HL-60 (cell line): ENCODE measurements at regions not wholly inside any gene's neighbourhood (a gene's known extent, or its start where the extent isn't known, plus 50 kb on each side); places are given as distances from the start of the nearest gene placed in this dataset.

Experiments used
- DNase-seq, 2 experiments: peaks; one replicate each; pipeline ENCODE4 v3.0.0-alpha.2; 2010 to 2020; ENCODE audit warnings: low read depth in 1 of 2, low spot score in 1 of 2
- H3K27ac ChIP-seq: fragments of 250-450 bp; sonication (Bioruptor Pico); replicated peaks from 2 replicates; pipeline ENCODE4 v1.5.1; 2020; ENCODE audit warnings: mild to moderate bottlenecking, moderate library complexity
- H3K27me3 ChIP-seq: fragments of 250-450 bp; sonication (Bioruptor Pico); 2 replicates; pipeline ENCODE4 v1.5.1; 2021; ENCODE audit warnings: mild to moderate bottlenecking, moderate library complexity; ENCODE audit not compliant: insufficient read depth, poor library complexity, severe bottlenecking
- H3K4me3 ChIP-seq: replicated peaks from 2 replicates; pipeline ENCODE4 v1.5.1; 2011; ENCODE audit warnings: mild to moderate bottlenecking, control low read depth, low read length; ENCODE audit not compliant: insufficient read depth
- GABPA ChIP-seq: IDR thresholded peaks from 2 replicates; pipeline ENCODE4 v1.6.1; 2012; ENCODE audit warnings: low read depth
- POLR2AphosphoS5 ChIP-seq: IDR thresholded peaks from 2 replicates; pipeline ENCODE4 v1.6.1; 2012; ENCODE audit warnings: low read depth
- REST ChIP-seq: IDR thresholded peaks from 2 replicates; pipeline ENCODE4 v1.6.1; 2012; ENCODE audit warnings: low read depth; ENCODE audit not compliant: insufficient replicate concordance
- SPI1 ChIP-seq: IDR thresholded peaks from 2 replicates; pipeline ENCODE4 v1.6.1; 2012; ENCODE audit warnings: low read depth, mild to moderate bottlenecking, borderline replicate concordance
- TF ChIP-seq, protein P1 (sequence below): IDR thresholded peaks from one replicate; pipeline ENCODE4 v1.5.1; 2011; ENCODE audit warnings: low read length, control low read depth, inconsistent platforms; ENCODE audit not compliant: insufficient read depth

GRCh38 chr10:78696791-78697395 is 371.9 kb upstream of the ZMIZ1 start:
- no peak for DNase-seq

GRCh38 chr10:78699971-78700370 is 368.8 kb upstream of the ZMIZ1 start:
- TF ChIP-seq POLR2AphosphoS5, result no peak
- no peak for TF ChIP-seq GABPA
- no peak for TF ChIP-seq REST
- no peak for TF ChIP-seq SPI1
- TF ChIP-seq, protein P1, sequence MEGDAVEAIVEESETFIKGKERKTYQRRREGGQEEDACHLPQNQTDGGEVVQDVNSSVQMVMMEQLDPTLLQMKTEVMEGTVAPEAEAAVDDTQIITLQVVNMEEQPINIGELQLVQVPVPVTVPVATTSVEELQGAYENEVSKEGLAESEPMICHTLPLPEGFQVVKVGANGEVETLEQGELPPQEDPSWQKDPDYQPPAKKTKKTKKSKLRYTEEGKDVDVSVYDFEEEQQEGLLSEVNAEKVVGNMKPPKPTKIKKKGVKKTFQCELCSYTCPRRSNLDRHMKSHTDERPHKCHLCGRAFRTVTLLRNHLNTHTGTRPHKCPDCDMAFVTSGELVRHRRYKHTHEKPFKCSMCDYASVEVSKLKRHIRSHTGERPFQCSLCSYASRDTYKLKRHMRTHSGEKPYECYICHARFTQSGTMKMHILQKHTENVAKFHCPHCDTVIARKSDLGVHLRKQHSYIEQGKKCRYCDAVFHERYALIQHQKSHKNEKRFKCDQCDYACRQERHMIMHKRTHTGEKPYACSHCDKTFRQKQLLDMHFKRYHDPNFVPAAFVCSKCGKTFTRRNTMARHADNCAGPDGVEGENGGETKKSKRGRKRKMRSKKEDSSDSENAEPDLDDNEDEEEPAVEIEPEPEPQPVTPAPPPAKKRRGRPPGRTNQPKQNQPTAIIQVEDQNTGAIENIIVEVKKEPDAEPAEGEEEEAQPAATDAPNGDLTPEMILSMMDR, result no peak
- DNase-seq, result no peak
- Histone ChIP-seq H3K27ac (no peak overlapping the region), H3K27me3 (no peaks in the 10 kb centered on the region), H3K4me3 (no peak overlapping the region)

More at GRCh38 chr10:78696791-78697395, 371.9 kb upstream of the ZMIZ1 start:
- H3K27ac ChIP-seq, result no peak overlapping the region
- no peak overlapping the region for H3K4me3 ChIP-seq
- TF ChIP-seq POLR2AphosphoS5 (no peak), REST (no peak), GABPA (no peak), SPI1 (no peak)
- TF ChIP-seq, protein P1, result no peak
- no peaks in the 10 kb centered on the region for H3K27me3 ChIP-seq

- Histone ChIP-seq H3K4me3 (no peak overlapping the region), H3K27me3 (no peaks in the 10 kb centered on the region), H3K27ac (no peak overlapping the region)
- peak; percentile 7 to 48 for DNase-seq
- TF ChIP-seq REST (no peak), GABPA (no peak), SPI1 (peak; percentile 9; the same call in 1 of the 2 replicates), POLR2AphosphoS5 (no peak)
- TF ChIP-seq, protein P1, result no peak
Measured at GRCh38 chr10:78700413-78700812, 368.4 kb upstream of the ZMIZ1 start.
